Nephron (organoid): ENCODE measurements at regions not wholly inside any gene's neighbourhood (a gene's known extent, or its start where the extent isn't known, plus 50 kb on each side); places are given as distances from the start of the nearest gene placed in this dataset.
A peak's percentile ranks its signal among the peaks of the same experiment; 100 is the strongest.

ENCODE experiments used
- H3K27ac Mint-ChIP-seq, 3 experiments: 2 replicates each; pipeline ENCODE4 v1.8.0; 2020; ENCODE audit warnings: mixed read lengths in 3 of 3, mild to moderate bottlenecking in 2 of 3, moderate library complexity in 1 of 3
- H3K27me3 Mint-ChIP-seq: 2 replicates; pipeline ENCODE4 v1.8.0; 2021; ENCODE audit warnings: low read depth, mild to moderate bottlenecking, moderate library complexity, mixed read lengths
- H3K36me3 Mint-ChIP-seq: 2 replicates; pipeline ENCODE4 v1.8.0; 2020; ENCODE audit warnings: low read depth, mixed read lengths
- H3K4me1 Mint-ChIP-seq: 2 replicates; pipeline ENCODE4 v1.8.0; 2020; ENCODE audit warnings: mixed read lengths
- H3K4me3 Mint-ChIP-seq, 3 experiments: 2 replicates each; pipeline ENCODE4 v1.8.0; 2020; ENCODE audit warnings: mild to moderate bottlenecking in 3 of 3, mixed read lengths in 3 of 3, moderate library complexity in 2 of 3
- H3K9me3 Mint-ChIP-seq: 2 replicates; pipeline ENCODE4 v1.8.0; 2020; ENCODE audit warnings: mixed read lengths
- TF ChIP-seq, protein P1 (sequence below), 3 experiments: fragments of 200-600 bp; sonication (generic); IDR thresholded peaks; one replicate each; pipeline ENCODE4 v1.5.0; 2021; ENCODE audit warnings: antibody characterized with exemption in 3 of 3; ENCODE audit not compliant: unreplicated experiment in 3 of 3

DNA sequence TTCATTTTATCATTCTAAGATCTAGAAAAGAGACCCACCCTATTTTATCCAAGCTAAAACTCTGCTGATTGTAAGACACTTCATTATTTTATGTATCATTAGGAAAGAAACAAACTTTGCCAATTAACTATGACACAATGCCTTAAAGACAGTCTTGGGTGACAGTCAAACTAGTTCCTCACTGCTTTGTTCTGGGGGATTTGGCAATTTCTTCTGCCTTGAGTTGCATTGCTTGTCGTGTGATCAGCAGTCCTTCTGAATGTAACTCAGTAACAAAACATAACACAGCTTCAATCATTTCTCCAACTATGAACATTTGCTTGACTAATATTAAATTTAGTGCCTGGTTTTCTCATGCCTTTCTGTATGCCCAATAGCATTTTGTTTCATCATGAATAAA lies 577.9 kb upstream of the DIPK2B start:
- no peak overlapping the region for H3K4me3 Mint-ChIP-seq
- peaks cover 17% of the 10 kb centered on the region for H3K4me1 Mint-ChIP-seq
- no peaks in the 10 kb centered on the region for H3K27me3 Mint-ChIP-seq
- H3K27ac Mint-ChIP-seq, result no peak overlapping the region
- TF ChIP-seq, protein P1, sequence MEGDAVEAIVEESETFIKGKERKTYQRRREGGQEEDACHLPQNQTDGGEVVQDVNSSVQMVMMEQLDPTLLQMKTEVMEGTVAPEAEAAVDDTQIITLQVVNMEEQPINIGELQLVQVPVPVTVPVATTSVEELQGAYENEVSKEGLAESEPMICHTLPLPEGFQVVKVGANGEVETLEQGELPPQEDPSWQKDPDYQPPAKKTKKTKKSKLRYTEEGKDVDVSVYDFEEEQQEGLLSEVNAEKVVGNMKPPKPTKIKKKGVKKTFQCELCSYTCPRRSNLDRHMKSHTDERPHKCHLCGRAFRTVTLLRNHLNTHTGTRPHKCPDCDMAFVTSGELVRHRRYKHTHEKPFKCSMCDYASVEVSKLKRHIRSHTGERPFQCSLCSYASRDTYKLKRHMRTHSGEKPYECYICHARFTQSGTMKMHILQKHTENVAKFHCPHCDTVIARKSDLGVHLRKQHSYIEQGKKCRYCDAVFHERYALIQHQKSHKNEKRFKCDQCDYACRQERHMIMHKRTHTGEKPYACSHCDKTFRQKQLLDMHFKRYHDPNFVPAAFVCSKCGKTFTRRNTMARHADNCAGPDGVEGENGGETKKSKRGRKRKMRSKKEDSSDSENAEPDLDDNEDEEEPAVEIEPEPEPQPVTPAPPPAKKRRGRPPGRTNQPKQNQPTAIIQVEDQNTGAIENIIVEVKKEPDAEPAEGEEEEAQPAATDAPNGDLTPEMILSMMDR (IDR thresholded peaks at IDR 0.05; ENCODE audit: unreplicated experiment in 3 of 3), result no peak
- no peaks in the 10 kb centered on the region for H3K9me3 Mint-ChIP-seq
- H3K36me3 Mint-ChIP-seq, result peaks cover 9% of the 10 kb centered on the region

- Mint-ChIP-seq H3K36me3 (peaks cover 9% of the 10 kb centered on the region), H3K27ac (no peak overlapping the region), H3K27me3 (no peaks in the 10 kb centered on the region), H3K9me3 (no peaks in the 10 kb centered on the region), H3K4me1 (peaks cover 17% of the 10 kb centered on the region), H3K4me3 (no peak overlapping the region)
- TF ChIP-seq, protein P1 (IDR thresholded peaks at IDR 0.05; ENCODE audit: unreplicated experiment in 3 of 3), result no peak
These were observed 576.7 kb upstream of the DIPK2B start for GRCh38 chrX:45777366-45777765.

DNA sequence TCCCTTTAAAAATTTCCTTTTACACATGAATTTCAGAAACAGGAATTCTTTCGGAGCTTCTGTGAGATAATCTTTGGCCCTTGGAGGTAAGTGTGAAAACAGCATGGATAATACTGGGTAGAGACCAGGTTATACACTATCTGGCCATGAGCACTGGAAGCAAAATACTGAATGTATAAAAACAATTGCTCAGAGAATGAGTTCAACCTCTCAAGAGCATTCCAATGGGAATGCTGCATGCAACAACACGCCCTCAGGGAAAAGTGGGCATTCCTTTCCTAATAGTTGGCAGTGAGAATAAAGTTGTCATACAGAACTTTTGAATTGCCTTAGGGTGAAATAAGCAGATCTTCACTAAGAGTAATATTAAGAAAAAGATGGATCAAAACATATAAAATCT lies 574.8 kb upstream of the DIPK2B start:
- Mint-ChIP-seq H3K9me3 (no peaks in the 10 kb centered on the region), H3K4me1 (peaks cover 27% of the 10 kb centered on the region), H3K36me3 (peaks cover 9% of the 10 kb centered on the region), H3K4me3 (no peak overlapping the region), H3K27ac (peak overlapping the region; percentile 35 to 85 (median 41)), H3K27me3 (no peaks in the 10 kb centered on the region)
- TF ChIP-seq, protein P1 (IDR thresholded peaks at IDR 0.05; ENCODE audit: unreplicated experiment in 3 of 3), result no peak

DNA sequence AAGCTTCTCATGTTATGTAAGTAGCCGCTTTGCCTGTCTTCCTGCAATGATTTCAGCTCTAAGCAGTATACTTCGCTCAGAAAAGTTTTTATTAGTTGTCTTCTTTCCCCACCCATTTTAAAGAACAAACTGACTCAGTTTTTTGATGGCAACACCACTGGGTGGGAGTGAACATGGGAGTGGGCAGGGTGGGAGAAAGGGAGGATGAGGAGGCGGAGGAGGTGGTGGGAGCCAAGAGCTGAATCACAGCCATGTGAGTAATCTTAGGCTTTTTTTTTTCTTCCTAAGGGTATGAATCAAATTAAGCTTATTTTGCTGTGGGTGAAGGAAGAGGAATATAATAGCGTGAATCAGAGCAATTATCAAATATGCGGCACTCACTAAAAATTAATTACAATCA lies 574.3 kb upstream of the DIPK2B start:
- H3K9me3 Mint-ChIP-seq, result no peaks in the 10 kb centered on the region
- H3K4me1 Mint-ChIP-seq, result peaks cover 32% of the 10 kb centered on the region
- TF ChIP-seq, protein P1 (IDR thresholded peaks at IDR 0.05; ENCODE audit: unreplicated experiment in 3 of 3), result no peak
- peaks cover 6% of the 10 kb centered on the region for H3K36me3 Mint-ChIP-seq
- no peaks in the 10 kb centered on the region for H3K27me3 Mint-ChIP-seq
- H3K4me3 Mint-ChIP-seq, result no peak overlapping the region
- H3K27ac Mint-ChIP-seq, result peak overlapping the region; percentile 51 to 85 (median 62)

DNA sequence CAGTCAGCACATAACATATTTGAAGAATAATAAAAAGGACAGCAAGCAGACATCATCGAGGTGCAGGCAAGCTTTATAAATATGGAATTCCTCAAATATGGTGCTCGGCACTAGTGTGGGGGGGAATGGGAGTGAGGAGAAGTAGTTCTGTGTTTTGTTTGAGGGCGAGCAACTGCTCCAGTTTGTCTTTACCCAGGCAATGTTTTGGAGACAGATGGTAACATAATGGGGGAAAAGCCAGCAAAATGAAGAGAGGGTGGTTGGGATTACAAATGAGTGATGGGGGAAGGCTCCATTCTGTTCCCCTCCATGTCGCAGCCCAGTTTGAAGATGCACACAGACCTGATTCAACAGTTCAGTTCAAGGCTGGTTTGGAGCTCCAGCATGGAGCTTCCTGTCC lies 572.9 kb upstream of the DIPK2B start:
- Mint-ChIP-seq H3K4me3 (no peak overlapping the region), H3K4me1 (peaks cover 39% of the 10 kb centered on the region), H3K27ac (peak overlapping the region in 1 of 3 experiments; percentile 19), H3K9me3 (no peaks in the 10 kb centered on the region), H3K36me3 (peaks cover 4% of the 10 kb centered on the region), H3K27me3 (no peaks in the 10 kb centered on the region)
- TF ChIP-seq, protein P1 (IDR thresholded peaks at IDR 0.05; ENCODE audit: unreplicated experiment in 3 of 3), result no peak

- H3K9me3 Mint-ChIP-seq, result no peaks in the 10 kb centered on the region
- H3K27ac Mint-ChIP-seq, result peak overlapping the region; percentile 90 to 96 (median 95)
- peak overlapping the region; percentile 13 to 84 (median 74) for H3K4me3 Mint-ChIP-seq
- no peaks in the 10 kb centered on the region for H3K27me3 Mint-ChIP-seq
- H3K36me3 Mint-ChIP-seq, result peaks cover under 1% of the 10 kb centered on the region
- peaks cover 44% of the 10 kb centered on the region for H3K4me1 Mint-ChIP-seq
- TF ChIP-seq, protein P1 (IDR thresholded peaks at IDR 0.05; ENCODE audit: unreplicated experiment in 3 of 3), result no peak
These were observed 571.1 kb upstream of the DIPK2B start for GRCh38 chrX:45771560-45772340.
